HG03060 (cell line): ENCODE measurements at regions not wholly inside any gene's neighbourhood (a gene's known extent, or its start where the extent isn't known, plus 50 kb on each side); places are given as distances from the start of the nearest gene placed in this dataset.
"Not testable (repeated sequence)": the region's sequence is repeated elsewhere in the genome, so short reads cannot be mapped to it uniquely, and the experiment has no call there.

Experiments
- ATAC-seq: cut with Tn5 transposase; IDR thresholded peaks from one replicate; pipeline ENCODE4 v1.9.1; 2021; ENCODE audit warnings: low read depth, moderate number of reproducible peaks; ENCODE audit not compliant: unreplicated experiment

- not testable (repeated sequence) for ATAC-seq
These were observed 257.6 kb upstream of the GULP1 start for GRCh38 chr2:188034102-188034501.

- ATAC-seq: not testable (repeated sequence)
These were observed 256.3 kb upstream of the GULP1 start for GRCh38 chr2:188035377-188035776.

- not testable (repeated sequence) for ATAC-seq
These were observed 254.9 kb upstream of the GULP1 start for GRCh38 chr2:188036786-188037185.

GRCh38 chr2:188039307-188039706 is 252.4 kb upstream of the GULP1 start:
- no peak for ATAC-seq

GRCh38 chr2:188042412-188042811 is 249.3 kb upstream of the GULP1 start:
- ATAC-seq: no peak

GRCh38 chr2:188045016-188045415 is 246.7 kb upstream of the GULP1 start:
- ATAC-seq: no peak

- ATAC-seq: no peak
These were observed 245.2 kb upstream of the GULP1 start for GRCh38 chr2:188046437-188046836.

GRCh38 chr2:188047735-188048134 is 243.9 kb upstream of the GULP1 start:
- no peak for ATAC-seq

- no peak for ATAC-seq
These were observed 240.9 kb upstream of the GULP1 start for GRCh38 chr2:188050726-188051125.

- no peak for ATAC-seq
These were observed 240.0 kb upstream of the GULP1 start for GRCh38 chr2:188051706-188052105.

GRCh38 chr2:188065386-188065785 is 226.3 kb upstream of the GULP1 start:
- no peak for ATAC-seq

GRCh38 chr2:188068093-188068492 is 223.6 kb upstream of the GULP1 start:
- ATAC-seq: no peak

GRCh38 chr2:188076149-188077056 is 215.3 kb upstream of the GULP1 start:
- peak; percentile 91 for ATAC-seq

GRCh38 chr2:188077757-188078156 is 213.9 kb upstream of the GULP1 start:
- ATAC-seq: no peak

- no peak for ATAC-seq
These were observed 213.1 kb upstream of the GULP1 start for GRCh38 chr2:188078534-188078933.

GRCh38 chr2:188079196-188079595 is 212.5 kb upstream of the GULP1 start:
- ATAC-seq: no peak

GRCh38 chr2:188085421-188085820 is 206.3 kb upstream of the GULP1 start:
- no peak for ATAC-seq

- no peak for ATAC-seq
These were observed 201.8 kb upstream of the GULP1 start for GRCh38 chr2:188089901-188090300.

- no peak for ATAC-seq
These were observed 200.5 kb upstream of the GULP1 start for GRCh38 chr2:188091220-188091619.

GRCh38 chr2:188092734-188093133 is 198.9 kb upstream of the GULP1 start:
- ATAC-seq: no peak

GRCh38 chr2:188096910-188097309 is 194.8 kb upstream of the GULP1 start:
- no peak for ATAC-seq

GRCh38 chr2:188102881-188103280 is 188.8 kb upstream of the GULP1 start:
- ATAC-seq: no peak
